HG03039 (cell line): ENCODE measurements at regions not wholly inside any gene's neighbourhood (a gene's known extent, or its start where the extent isn't known, plus 50 kb on each side); places are given as distances from the start of the nearest gene placed in this dataset.

ENCODE experiments used
- ATAC-seq: cut with Tn5 transposase; IDR thresholded peaks from one replicate; pipeline ENCODE4 v1.9.1; 2021; ENCODE audit warnings: mild to moderate bottlenecking, moderate library complexity; ENCODE audit not compliant: unreplicated experiment

DNA sequence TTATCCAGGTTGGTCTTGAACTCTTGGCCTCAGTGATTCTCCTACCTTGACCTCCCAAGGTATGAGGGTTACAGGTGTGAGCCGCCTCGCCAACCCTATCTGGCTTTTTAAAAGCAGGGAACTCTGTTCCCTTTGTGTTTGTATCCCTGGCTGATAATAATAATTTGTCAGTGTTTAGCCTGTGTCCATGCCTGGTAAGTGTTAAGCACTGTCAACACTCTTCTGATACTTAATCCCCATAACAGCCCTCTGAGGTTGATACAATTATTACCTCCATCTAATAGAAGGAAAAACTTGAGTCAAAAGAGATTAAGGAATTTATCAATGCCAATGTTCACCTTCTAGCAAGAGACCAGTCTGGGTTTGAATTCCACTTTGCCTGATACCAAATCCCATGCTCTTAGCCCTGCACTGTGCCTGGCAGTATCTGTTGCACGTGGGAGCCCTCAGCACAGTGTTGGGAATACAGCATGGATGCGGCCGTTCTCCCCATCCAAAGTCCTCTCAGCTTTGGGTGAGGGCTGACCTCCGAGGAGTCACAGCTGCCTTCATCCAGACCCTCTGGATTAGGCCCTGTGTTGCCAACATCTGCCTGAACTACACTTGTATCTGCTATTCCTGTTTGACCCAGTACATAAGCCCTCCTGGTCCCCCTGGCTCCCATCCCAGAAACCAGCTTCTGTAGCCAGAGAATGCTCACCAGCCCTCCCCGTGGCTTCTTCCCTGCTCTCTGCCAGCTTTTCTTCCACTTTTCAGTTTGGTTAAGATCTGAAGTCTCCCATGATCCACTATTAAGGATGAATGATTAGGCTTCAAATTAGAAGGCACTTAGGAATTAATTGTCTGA is 335.6 kb upstream of the ASIC2 start:
- ATAC-seq: no peak

DNA sequence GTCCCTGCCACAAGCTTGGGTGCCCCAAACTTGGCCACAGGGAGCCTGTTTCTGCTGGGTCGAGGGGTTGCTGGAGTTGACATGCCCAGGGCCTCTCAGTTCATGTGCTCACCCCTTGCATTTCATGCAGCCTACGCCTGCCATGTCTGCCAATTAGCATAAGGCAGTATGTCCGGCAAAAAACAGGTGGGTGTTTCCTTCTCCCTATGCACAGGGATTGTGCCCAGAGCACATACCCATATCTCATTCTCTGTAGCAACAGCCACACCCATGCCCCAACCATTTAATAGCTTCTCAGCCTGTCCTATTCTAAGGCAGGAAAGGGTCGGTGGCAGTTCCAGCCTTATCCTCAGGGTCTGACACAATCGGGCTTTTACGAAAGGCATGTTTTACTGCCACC is 340.4 kb upstream of the ASIC2 start:
- ATAC-seq: no peak

DNA sequence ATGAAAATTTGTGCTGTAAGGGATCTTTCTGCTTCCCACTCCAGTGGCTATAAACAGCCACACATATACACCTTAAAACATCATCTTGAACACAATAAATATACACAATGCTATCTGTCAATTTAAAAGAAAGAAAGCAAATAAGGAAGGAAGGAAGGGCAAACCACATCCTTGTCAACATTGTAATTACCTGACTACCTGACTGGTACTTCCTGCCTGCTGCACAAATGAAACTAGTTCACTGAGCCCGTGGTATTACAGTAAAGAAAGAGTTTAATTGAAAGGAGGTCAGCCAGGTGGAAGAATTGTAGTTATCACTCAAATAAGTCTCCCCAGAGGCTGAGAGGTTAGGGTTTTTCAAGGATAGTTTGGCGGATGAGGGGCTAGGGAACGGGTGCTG is 344.4 kb upstream of the ASIC2 start:
- no peak for ATAC-seq

DNA sequence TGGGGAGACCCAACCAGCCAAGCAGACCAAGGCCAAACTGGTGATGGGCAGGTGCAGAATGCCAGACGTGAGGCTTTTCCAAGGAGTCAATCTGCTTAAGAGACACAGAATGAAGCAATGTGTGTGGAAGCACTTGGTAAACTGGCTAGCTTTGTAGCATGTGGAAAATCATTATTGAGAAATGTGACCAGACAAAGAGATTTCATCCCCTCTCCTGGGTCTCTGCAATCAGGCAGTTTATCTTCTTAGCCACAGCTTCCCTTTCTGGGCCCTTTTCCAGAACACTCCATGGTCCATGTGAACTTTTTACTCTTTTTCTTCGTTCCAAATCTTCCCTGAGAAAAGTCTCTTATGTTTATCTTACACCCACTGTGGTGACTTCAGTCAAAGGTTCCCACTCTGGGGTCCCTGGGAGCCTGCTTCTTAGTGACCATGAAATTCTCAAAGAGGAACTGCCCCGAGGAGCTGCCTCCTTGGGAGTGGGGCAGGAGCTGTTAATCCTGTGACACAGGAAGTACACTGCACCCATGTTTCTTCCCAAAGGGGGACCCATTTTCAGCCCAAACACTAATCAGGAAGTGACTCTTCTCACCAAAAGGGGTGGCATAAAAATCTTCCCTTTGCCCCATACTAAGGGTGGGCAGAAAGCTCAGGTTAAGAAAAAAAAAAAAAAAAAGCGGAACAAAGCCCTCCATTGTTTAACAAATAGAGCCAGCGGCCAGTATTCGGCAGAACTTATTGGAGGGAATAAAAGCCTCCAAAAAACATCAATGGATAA is 346.2 kb upstream of the ASIC2 start:
- ATAC-seq: no peak

DNA sequence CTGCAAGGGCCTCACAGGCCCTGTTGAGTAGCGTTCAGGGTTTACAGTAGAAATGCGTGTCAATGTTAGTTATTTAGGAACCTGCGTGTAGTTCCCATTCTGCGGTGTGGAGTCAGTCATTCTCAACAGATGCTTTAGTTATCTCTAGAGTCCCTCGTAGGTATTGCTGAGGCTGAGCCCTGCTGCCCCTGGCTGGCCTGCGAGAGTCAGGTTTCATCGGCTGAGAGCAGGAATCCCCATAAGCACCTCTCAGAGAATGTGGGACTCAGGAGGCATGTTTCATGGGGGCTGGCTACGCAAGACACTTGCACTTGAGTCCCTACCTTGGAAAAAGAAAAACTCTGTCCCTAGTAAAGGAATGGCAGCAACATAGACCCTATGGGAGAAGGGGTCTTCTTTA is 347.5 kb upstream of the ASIC2 start:
- ATAC-seq: no peak

DNA sequence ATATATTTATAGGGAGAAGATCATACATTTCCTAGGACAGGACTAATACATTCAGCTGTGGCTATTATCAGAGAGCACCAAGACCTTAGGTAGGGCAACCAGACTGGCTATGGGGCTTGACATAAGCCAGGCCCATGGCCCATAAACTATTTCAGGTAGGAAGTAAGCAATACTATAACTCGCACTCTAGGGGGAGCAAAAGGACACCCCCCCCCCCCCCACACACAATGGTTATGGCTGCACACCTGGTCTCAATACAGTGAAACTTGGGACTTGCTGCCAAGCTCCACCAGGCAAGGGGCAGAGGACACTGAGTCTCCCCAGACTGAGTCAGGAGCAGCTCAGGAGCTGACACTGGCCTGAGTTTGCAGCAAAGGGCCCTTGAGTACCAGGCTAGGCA is 348.9 kb upstream of the ASIC2 start:
- no peak for ATAC-seq

DNA sequence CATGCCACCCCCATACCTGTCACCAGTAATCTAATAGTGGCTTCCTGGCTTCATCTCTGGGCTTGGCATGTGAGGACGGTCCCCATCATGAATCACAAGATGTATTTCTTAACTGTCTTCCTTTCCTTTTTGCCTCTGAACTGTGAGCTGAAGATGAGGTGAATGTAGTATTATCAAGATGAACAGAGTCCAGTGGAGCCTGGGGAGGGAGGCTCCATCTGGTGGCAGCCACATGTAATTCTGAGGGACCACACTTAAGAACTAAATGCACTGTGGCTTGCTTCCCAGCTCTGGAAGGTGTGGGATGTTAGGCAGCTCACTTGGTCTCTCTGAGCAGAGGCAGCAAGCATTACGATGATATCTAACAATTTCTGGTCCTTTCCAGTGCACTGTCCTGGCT is 354.9 kb upstream of the ASIC2 start:
- no peak for ATAC-seq

DNA sequence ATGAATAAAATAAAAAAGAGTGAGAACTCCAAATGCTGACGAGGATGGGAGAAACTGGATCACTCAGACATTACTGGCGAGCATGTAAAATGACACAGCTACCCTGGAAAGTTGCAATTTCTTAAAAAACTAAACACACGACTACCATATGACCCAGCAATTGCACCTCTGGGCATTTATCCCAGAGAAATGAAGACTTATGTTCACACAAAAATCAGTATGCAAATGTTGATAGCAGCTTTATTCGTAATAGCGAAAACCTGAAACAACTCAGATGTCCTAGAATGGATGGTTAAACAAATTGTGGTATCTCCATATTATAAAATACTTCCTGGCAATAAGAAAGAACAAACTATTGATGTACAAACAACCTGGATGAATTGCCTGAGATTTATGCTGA is 357.2 kb upstream of the ASIC2 start:
- no peak for ATAC-seq

DNA sequence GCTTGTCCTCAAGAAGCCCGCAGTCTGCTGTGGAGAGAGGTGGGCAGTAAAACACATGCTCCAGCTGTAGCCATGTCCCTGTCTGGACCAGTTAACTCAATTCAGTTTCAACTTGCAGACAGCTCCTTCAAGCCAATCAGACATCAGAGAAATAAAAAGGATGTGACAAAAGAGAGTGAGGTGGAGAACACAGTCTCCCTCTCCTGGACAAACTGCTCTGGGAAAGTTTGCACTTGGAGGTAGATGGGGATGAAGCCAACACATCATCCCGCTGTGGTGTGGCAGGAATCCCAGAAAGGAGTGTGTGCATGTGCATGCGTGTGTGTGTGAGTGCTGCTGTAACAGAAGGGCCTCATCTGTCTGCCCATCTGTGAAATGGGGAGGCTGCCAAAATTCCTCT is 358.6 kb upstream of the ASIC2 start:
- no peak for ATAC-seq

DNA sequence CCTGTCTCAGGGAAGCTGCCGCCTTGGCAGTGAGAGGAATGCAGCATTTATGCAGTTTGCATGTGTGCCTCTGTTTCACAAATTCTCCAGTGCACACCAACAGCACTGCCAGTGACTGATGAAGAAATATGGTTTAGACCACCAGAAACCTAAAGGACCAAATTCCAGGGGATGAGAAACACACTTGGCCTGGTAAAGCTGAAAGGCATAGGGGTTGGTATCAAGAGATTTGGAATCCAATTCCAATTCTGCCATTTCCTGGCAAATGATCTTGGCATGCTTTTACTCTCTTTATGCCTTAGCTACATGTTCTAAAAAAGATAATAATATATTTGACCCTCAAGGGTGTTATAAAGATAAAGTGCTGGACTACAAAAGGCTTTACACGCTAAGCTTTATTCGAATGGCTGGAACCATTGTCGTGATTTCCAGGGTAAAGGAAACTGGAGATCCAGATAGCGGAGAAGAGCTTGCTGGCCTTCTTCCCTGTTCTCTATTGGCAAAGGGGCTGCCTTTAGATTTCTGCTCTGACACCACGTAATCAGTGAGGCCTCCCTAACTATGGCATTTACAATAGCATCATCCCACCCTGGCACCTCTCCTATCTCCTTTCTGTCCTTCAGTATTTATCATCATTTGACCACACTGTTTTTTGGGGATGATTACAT is 359.8 kb upstream of the ASIC2 start:
- no peak for ATAC-seq

DNA sequence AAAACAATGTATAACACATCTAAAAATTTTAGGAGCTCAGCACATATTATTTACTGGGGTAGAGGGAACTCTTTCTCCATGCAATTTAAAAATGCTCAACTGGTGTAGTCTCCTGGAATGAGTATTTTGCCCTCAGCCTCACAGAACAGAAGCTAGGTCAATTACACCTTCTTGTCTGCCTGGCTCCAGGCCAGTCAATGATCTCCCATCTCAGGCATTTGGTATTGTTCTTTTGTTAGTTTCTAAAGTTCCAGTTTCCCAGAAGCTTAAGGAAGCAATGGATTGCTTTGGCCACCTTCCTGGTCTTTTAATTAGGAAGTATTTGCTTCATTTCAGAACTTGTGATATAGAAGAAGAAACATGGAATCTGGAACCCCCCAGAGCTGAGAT is 360.3 kb upstream of the ASIC2 start:
- ATAC-seq: no peak

DNA sequence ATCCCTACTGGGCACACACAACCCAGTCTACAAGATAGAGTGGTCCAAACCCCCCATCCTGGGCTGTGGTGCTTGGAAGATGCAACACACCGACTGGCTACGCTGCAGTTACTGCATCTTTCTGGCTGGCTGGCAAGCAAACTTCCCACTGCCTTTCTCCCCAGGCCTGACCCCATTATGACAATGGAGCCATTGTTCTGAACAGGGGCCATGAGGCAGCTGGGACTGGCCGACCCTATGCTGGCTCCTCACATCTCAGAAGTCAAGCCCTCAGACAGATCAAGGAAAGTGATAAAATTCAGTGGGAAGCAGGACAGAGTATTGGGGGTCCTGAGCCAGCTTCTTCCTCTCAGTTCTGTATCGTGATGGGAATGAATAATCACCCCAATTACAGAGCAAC is 364.1 kb upstream of the ASIC2 start:
- no peak for ATAC-seq

DNA sequence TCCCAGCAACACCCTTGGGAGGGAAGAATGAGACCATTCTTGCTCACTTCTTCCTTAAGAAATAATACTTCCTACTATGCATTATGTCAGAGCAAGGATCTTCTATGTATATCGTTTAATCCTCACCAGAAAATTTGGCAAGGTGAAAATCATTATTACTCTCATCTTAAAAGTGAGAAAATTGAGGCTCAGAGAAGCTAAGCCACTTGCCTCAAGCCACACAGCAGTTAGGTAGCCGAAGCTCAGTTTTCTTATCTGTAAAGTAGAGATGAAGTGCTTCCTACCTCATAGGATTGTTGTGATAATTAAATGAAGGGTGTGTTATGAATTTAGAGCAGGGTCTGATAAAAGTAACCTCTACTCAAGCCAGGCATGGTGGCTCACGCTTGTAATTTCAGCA is 368.9 kb upstream of the ASIC2 start:
- no peak for ATAC-seq

DNA sequence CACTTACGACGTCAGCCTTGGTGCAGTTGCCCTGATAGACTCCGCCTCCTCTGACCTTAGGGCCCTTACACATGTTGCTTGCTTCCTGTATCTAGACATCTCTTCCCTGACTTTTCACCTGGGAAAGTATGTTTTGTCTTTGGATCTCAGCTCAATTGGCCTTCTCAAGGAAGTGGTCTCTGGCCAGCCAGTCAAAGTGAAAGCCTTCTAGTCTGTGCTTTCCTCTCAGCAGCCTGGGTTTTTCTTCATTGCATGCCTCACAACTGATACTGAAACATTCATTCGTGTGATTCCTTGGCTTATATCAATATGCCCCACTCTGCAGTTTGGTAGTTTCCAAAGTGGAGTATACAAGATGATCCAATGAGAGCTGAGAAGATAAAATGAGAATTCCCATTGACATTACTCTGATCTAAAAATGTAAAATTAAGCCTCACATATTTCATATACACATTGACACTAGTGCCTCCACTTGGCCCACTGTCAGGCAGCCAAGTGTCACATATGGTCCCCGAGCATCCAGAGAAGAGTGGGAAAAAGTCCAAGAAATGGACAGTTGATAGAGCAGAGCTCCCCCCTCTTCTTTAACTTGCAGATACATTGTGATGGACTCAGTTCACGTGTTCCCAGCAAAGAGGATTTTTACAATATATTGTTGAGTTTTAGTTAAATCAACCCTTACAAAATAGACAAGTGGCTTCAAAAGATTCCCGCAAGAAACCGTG is 371.2 kb upstream of the ASIC2 start:
- ATAC-seq: no peak

DNA sequence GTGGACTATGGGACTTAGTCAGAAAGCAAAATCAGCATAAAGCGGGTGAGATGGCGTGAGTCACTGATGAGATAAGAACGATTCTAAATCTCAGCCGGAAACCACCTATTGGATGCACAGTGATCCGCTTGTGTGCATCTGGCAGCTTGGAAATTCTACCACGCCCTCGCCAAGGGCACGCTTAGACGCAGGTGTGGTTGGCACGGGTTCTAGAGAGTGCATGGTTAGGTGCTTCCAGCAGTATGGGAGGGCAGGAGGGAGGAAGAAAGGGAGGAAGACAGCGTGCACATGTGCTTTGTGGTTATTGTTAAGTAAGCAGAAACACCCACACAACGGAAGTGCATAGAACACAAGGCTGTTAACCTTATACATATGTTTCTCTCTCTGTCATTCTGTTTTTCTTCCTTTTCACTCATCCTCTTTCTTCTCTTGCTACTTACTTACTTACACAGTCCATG is 374.0 kb upstream of the ASIC2 start:
- no peak for ATAC-seq

DNA sequence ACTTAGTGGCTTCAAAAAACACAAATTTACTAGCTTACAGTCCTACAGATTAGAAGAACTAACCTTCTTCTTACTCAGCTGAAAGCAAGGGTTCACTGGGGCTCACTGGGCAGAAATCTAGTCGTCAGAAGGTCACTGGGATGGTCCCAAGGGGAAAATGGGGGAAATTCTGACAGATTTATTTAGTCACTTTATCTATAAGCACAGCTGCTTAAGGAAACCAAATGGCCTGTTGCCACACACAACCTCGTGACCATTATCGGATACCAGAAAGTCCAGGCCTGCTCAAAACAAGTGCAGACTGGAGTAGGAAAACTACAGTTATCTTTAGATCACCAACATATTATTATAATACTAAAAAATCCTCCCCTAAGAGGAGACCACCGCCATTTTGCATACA is 374.6 kb upstream of the ASIC2 start:
- no peak for ATAC-seq

DNA sequence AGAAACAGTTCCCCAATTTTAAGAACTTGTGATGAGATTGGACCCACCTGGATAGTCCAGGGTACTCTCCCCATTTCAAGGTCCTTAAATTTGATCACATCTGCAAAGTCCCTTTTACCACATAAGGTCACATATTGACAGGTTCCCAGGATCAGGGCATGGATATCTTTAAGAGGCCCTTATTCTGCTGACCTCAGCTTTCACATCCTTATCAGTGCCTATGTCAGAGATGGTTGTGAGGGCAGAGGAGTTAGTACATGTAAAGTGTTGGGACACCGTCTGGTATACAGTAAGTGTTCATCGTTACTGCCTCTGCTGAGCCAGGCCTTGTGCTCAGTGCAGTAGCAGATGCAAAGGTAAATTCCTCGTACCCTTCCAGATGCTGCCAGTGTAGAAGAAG is 375.4 kb upstream of the ASIC2 start:
- ATAC-seq: no peak

DNA sequence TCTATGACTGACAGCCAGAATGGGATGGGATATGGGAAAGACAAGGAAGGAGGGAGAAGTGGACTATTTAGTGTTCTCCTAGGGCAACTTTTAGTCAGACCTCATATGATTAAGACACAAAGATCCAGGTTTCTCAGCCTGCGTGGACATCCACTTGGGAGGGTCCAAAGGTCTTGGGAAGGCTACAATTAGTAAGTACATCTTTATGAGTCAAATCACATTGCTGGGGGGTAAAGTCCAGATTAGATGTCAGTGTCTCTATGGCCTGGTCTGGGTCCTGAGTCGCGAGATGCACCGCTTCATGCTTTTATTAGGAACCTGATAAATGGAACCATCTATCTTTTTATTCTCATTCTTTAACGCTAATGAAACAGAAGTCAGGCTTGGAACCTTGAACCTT is 378.4 kb upstream of the ASIC2 start:
- no peak for ATAC-seq

DNA sequence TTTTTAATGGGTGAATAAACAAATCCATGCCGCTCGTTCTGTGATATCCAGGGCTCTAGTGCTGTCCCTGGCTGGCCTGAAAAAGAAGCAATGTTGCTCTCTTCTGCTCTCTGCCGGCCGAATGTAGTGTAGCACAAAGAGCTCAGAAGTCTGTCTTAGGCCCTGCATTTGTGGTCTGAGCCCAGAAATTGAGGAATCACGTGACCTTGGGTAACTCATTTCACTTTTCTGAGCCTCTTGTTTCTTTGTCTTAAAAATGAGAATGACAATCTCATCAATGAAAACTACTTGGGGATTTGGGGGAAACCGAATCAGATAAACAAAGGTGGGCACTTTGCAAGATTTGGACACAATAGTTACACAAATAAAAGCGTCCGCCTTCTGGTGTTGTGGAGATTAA is 381.6 kb upstream of the ASIC2 start:
- ATAC-seq: no peak

DNA sequence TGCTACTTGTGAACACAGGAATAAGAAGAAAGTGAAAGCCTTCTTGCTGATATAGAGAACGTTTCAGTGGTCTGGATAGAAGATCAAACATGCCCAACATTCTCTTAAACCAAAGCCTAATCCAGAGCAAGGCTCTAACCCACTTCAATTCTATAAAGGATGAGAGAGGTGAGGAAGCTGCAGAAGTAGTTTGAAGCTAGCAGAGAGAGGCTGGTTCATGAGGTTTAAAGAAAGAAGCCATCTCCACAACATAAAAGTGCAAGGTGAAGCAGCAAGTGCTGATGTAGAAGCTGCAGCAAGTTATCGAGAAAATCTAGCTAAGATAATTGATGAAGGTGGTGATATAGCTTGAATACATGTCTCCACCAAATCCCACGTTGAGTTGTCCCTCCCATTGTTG is 383.3 kb upstream of the ASIC2 start:
- ATAC-seq: no peak

DNA sequence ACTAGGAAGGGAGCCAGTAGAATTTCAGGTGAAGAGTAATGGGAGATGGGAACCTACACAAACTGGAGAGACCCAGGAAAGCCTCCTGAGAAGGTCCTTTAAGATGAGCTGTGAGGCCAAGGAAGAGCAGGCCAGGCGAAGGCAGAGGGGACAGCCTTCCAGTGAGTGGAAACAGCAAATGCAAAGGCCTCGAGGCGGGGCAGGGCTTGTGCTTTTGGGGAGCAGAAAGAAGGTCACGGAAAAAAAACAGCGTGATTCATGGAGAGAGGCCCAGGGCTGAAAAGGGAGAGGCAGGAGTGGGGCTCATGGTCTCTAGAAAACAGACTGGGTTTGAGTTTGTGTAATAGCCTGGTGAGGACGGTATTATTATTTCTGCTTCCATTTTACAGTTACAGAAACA is 386.5 kb upstream of the ASIC2 start:
- no peak for ATAC-seq
